ENCODE measurements at regions not wholly inside any gene's neighbourhood (a gene's known extent, or its start where the extent isn't known, plus 50 kb on each side); places are given as distances from the start of the nearest gene placed in this dataset.
"Not testable (repeated sequence)": the region's sequence is repeated elsewhere in the genome, so short reads cannot be mapped to it uniquely, and the experiment has no call there.

DNA sequence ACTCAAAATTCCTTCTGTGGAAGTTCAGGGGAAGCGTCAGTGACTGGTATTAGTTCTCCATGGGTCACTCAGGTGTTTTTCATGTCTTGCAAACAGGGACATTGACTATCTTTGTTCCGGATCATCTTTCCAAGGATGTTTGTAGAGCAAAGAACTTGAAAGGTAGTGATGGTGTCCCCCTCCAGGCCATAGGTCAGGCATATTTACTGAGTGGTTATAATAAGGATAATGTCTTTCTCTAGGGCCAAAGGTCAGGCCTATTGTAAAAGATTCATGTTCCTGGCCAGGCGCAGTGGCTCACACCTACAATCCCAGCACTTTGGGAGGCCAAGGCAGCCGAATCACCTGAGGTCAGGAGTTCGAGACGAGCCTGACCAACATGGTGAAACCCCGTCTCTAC lies 614.8 kb downstream of the KIF4B start:
- no peak for DNase-seq

DNA sequence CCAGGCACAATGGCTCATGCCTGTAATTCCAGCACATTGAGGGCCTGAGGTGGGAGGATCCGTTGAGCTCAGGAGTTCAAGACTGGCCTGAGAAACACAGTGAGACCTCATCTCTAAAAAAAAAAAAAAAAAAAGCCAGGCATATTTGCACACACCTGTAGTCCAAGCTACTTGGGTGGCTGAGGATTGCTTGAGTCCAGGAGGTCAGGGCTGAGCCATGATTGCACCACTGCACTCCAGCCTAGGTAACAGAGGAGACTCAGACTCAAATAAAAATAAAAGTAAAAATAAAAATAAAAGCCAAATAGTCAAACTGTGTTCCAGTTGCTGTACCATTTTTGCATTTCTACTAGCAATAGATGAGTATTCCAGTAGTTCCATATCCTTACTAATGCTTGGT lies 616.0 kb downstream of the KIF4B start:
- DNase-seq, result no peak

DNA sequence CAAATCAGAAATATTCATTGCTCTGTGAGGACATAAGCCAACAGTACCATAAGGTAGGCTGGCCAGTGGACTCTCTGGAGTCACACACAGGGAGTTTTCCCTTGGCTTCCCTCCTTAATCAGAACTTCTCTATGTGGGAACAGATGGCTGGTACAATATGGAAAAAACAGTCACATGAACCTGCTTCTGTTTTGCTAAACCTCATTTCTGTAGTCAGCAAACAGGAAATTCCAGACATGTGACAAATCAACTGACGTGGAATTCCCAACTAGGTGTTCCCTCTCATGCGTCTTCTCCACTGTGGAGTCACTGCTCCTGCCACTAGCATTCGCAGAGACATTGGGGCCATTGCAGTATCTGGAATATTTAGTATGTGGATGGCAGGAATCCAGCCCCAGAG lies 617.6 kb downstream of the KIF4B start:
- no peak for DNase-seq

GRCh38 chr5:155633338-155633957 lies 619.9 kb downstream of the KIF4B start:
- no peak for DNase-seq

DNA sequence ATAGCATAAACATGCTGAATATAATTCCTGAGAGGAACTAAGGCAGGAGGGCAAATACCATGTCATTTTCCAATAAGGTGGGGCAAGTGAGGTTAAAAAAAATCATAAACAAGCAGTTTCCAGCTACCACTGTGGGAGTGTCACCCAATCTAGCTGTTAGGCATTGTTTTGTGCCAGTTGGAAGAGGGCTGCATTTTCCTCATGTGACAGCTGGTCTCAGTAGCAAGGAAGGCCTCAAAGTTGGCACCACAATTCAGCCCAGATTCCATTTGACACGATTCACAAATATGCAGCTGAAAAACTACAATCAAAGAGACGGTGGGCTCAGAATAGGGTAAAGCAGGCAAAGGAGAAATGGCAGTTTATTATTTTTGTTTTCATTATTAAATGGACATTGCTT lies 636.1 kb downstream of the KIF4B start:
- no peak for DNase-seq

DNA sequence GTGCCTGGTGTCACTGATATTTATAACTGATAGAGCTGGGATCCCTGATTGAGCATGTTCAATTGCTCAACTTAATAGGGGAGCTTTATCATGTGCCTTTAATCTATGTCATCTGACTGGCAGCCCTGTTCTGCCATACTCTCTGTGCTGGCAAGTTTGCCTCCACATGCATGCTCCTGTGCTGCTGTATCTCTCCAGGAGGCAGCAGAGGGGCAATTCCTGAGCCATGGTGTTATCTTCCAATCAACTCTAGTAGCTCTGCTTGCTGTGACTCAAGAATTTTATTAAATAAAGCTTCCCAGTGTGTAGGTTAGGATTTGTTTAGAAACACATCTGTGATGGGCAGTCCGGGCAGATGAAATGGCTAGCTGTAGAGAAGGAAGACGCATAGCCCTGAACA lies 642.0 kb downstream of the KIF4B start:
- no peak for DNase-seq

GRCh38 chr5:155661859-155662258 lies 648.3 kb downstream of the KIF4B start:
- DNase-seq, result no peak

DNA sequence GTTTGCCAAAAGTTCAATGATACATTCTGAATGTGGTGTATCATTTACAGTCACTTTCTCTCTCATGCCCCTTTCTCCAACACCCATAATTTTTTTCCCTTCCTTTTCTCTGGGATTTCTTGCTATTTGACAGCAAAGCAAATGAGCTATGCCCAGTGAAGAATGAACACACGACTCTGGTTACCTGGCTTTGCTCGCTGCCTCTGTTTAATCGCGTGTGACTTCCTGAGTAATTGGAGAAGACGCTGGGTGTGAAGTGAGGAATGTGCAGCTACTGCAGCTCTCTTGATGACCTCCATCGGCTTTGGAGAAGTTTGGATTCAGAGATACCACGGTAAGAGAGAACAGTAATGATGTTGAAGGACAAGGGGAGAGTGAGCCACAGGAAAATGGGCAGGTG lies 651.8 kb downstream of the KIF4B start:
- no peak for DNase-seq

GRCh38 chr5:155672001-155672400 lies 655.0 kb upstream of the SGCD start:
- not testable (repeated sequence) for DNase-seq

DNA sequence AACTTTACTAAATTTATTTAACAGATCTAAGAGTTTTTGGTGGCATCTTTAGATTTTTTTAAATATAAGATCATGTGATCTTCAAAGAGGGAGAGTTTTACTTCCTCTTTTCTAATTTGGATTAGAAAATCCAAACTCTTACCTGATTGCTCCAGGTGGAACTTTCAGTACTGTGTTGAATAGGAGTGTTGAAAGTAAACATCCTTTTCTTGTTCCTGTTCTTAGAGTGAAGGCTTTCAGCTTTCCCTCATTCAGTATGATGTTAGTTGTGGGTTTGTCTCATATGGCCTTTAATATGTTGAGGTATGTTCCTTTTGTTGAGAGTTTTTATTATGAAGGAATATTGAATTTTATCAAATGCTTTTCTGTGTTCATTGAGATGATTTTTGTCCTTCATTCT lies 650.0 kb upstream of the SGCD start:
- DNase-seq, result no peak

DNA sequence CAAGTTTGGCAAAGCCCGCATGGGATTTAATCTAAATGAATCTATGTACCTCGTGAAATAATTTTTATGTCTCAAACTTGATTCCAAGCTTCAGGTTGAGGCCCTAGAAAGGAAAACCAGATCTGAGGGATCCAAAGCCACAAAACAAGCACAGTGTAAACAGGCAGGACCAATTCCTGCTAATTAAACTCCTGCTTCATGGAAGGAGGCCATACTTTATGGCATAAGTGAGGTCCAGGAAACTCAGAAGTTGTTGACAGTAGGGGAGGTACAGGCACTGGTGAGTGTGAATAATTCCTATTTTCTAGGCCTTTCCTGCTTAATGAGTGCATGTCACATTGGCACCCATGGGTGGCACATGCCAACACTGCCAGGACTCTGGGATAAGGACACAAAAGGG lies 648.6 kb upstream of the SGCD start:
- DNase-seq, result no peak

DNA sequence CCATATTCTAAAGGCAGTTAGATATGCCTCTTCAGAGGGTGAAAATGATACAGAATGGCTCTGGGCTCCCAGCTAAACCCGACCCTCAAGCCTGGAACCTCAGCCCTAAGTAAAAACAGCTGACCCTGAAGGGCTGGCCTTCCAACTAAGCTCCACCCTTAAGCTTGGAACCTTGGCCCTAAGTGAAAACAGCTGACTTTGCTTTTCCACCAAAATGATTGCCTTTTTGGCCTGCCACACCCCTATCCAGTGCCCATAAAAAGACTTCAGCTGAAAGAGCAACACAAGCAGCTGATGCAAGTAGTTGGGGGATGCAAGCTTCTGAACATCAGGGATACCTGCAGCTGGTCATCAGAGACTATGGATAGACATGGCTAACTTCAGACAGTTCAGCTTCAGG lies 647.4 kb upstream of the SGCD start:
- no peak for DNase-seq

DNA sequence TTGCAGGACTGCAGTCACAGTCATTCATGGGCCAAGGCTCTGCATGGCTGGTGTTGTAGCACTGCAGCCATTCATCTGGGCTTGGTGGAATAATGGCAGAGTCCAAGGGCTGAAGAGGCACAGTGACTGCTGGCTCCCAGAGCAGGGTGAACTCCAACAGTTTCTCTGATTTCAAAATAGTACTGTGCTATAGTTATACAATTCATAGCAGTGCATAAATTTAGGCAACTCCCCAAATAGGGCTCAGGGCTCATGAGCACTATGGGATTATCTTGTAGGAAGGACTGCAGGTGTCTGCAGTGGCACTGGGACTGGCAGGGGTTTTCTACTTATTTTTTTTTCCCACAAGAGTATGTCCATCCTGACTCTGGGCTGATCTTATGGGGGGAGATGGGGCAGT lies 642.5 kb upstream of the SGCD start:
- DNase-seq, result no peak

DNA sequence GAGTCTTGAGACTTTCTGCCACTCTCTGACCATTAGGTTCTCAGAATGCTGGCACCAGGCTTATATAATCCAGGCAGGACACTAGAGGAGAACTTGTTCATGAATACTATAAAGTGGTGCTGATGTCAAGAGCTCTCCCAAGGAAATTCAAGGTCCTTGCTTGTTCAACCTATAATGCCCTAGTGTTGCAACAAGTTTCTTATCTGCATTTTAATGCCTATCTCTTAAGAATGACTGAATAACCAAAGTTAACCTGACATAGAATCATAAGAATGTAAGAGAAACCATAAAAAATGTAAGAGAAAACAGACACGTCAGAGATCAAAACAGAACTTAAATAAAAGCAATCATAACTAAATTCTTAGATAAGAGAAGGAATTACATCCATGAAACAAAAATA lies 640.8 kb upstream of the SGCD start:
- no peak for DNase-seq

DNA sequence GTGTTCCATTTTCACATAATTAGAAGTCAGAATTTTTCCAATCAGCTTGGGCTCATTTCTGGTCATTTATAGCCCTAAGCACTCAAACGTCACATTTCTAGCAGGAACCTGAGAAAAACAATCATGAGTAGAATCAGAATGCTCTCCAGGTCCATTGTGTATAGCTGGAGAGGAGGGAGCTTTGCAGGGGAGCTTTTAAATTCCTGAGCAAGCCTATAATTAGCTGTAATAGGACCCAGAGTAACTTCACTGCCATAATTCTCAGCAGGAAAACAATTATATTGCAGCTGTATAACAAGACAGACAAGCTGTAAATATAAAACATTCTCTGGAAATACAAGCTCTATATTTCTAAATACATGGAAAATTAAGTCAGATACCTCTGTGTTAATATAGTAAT lies 637.6 kb upstream of the SGCD start:
- DNase-seq, result no peak

DNA sequence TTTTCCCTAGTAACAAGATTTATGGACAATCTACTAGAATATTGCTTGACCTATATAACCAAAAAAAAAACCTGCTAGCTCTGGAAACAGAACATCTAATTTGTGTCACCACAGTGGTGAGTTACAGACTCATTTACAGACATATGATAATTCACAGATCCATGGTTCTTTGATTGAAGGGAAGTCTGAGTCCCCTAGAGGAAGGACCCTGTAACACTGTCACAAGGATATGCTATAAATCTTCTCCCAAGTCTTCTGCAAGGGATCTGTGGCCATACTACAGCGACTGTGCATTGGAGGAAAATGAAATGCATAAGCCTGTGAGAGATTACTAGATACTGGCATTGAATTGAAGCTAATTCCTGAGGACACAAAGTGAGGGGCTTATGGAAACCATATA lies 630.6 kb upstream of the SGCD start:
- no peak for DNase-seq

- DNase-seq, result no peak
These were observed 629.7 kb upstream of the SGCD start for GRCh38 chr5:155697236-155697635.

GRCh38 chr5:155699385-155699784 lies 627.6 kb upstream of the SGCD start:
- no peak for DNase-seq

DNA sequence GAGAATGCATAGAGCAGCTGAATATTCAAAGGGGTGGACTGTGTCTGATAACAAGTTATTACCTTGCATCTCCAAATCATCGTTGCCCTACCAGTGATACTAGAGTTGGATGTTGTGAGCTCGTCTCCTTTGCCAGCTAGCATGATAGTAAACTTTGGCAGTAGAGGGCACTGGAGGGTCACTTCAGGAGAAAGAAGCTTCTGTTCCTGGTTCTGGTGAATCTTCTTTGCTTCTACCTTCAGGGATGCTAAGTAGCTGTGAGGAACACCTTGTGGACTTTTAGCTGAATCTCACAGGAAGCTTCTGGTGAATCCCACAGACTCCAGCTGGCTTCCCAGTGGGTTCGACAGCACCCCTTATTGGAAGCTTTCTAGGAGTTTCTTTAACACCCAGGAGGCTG lies 626.6 kb upstream of the SGCD start:
- DNase-seq, result no peak

DNA sequence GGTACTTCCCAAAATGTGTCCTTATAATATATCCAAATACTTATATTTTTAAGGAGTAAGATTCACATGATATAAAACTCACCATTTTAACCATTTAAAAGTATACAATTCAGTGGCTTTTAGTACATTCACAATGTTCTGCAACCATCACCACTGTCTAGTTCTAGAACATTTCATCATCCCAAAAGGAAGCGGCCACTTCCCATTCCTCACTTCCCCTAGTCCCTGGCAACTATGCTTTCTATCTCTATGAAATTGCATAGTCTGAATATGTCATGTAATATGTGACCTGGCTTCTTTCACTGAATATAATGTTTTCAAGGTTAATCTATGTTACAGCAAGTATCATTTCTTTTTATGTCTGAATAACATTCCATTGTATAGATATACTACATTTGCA lies 615.1 kb upstream of the SGCD start:
- DNase-seq, result no peak

- DNase-seq, result not testable (repeated sequence)
These were observed 612.5 kb upstream of the SGCD start for GRCh38 chr5:155714435-155714834.

GRCh38 chr5:155726267-155726666 lies 600.7 kb upstream of the SGCD start:
- DNase-seq, result no peak

- DNase-seq, result no peak
These were observed 599.3 kb upstream of the SGCD start for GRCh38 chr5:155727512-155728145.

DNA sequence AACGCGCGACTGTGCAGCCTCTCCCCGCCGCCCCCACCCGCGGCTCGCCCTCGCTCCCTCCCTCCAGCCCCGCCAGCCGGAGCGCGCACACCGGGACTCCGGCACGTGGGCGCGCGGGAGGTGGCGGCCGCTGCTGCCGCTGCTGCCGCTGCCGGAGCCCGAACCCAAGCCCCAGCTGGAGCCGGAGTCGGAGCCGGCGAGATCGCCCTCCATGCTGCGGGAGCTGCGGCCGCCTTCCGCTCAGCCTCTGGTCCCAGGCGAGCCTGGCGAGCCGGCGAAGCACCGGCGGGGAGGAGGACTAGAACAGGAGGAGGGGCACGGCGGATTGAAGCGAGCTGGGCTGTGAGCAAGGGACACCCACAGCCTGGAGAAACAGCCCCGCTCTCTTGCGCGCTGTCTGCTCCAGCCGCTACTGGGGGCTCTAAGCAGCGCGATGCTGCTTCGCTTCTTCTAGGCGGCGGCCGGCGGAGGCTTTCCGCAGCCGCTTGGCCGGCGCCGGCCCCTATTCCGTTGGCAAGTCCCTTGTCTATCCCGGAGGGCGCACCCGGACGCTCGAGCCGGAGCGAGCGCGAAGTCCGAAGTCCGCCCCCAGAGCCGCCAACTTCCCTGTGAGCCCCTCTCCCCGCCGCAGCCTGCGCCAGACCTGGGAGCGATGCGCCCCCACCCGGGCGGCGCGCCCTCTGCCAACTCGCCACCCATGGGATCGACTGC lies 598.7 kb upstream of the SGCD start:
- no peak for DNase-seq
